GM19328 (cell line): ENCODE measurements at regions not wholly inside any gene's neighbourhood (a gene's known extent, or its start where the extent isn't known, plus 50 kb on each side); places are given as distances from the start of the nearest gene placed in this dataset.
"Not testable (repeated sequence)": the region's sequence is repeated elsewhere in the genome, so short reads cannot be mapped to it uniquely, and the experiment has no call there.

Source experiments
- ATAC-seq: cut with Tn5 transposase; IDR thresholded peaks from one replicate; pipeline ENCODE4 v1.9.1; 2021; ENCODE audit warnings: mild to moderate bottlenecking, moderate library complexity; ENCODE audit not compliant: unreplicated experiment

- no peak for ATAC-seq
Measured at GRCh38 chr21:28487455-28488070, 505.1 kb downstream of the LTN1 start.

- no peak for ATAC-seq
Measured at GRCh38 chr21:28485301-28486022, 507.2 kb downstream of the LTN1 start.

GRCh38 chr21:28483301-28484035, 509.2 kb downstream of the LTN1 start:
- no peak for ATAC-seq

GRCh38 chr21:28482657-28483056, 510.0 kb downstream of the LTN1 start:
- ATAC-seq = no peak

- peak; percentile 77 for ATAC-seq
Measured at GRCh38 chr21:28480470-28480869, 512.2 kb downstream of the LTN1 start.

- ATAC-seq = peak; percentile 81
Measured at GRCh38 chr21:28473530-28474220, 519.0 kb downstream of the LTN1 start.

GRCh38 chr21:28472543-28472942, 520.1 kb downstream of the LTN1 start:
- not testable (repeated sequence) for ATAC-seq

GRCh38 chr21:28464988-28465387, 527.7 kb downstream of the LTN1 start:
- no peak for ATAC-seq

GRCh38 chr21:28464095-28464494, 528.6 kb downstream of the LTN1 start:
- no peak for ATAC-seq

GRCh38 chr21:28459193-28459592, 533.5 kb downstream of the LTN1 start:
- ATAC-seq = no peak

- no peak for ATAC-seq
Measured at GRCh38 chr21:28458446-28458845, 534.2 kb downstream of the LTN1 start.

GRCh38 chr21:28455253-28455600, 537.5 kb downstream of the LTN1 start:
- ATAC-seq = no peak

GRCh38 chr21:28454564-28455252, 538.0 kb downstream of the LTN1 start:
- no peak for ATAC-seq

- ATAC-seq = no peak
Measured at GRCh38 chr21:28447462-28447861, 545.2 kb downstream of the LTN1 start.

GRCh38 chr21:28445141-28445830, 547.4 kb downstream of the LTN1 start:
- ATAC-seq = no peak

GRCh38 chr21:28444557-28444956, 548.1 kb downstream of the LTN1 start:
- no peak for ATAC-seq

- ATAC-seq = no peak
Measured at GRCh38 chr21:28444111-28444510, 548.6 kb downstream of the LTN1 start.

GRCh38 chr21:28442624-28443023, 550.1 kb downstream of the LTN1 start:
- no peak for ATAC-seq

- ATAC-seq = no peak
Measured at GRCh38 chr21:28442085-28442484, 550.6 kb downstream of the LTN1 start.

- ATAC-seq = no peak
Measured at GRCh38 chr21:28439788-28440187, 552.9 kb downstream of the LTN1 start.
